NCI-H2107 treated with DMSO at 0.1 percent for 48 hours (cell line): ENCODE measurements at regions not wholly inside any gene's neighbourhood (a gene's known extent, or its start where the extent isn't known, plus 50 kb on each side); places are given as distances from the start of the nearest gene placed in this dataset.
"Not testable (repeated sequence)": the region's sequence is repeated elsewhere in the genome, so short reads cannot be mapped to it uniquely, and the experiment has no call there.

Source experiments
- DNase-seq: peaks from one replicate; lab custom pipeline; 2025; ENCODE audit not compliant: unreplicated experiment; lab: John Stamatoyannopoulos, UW

DNA sequence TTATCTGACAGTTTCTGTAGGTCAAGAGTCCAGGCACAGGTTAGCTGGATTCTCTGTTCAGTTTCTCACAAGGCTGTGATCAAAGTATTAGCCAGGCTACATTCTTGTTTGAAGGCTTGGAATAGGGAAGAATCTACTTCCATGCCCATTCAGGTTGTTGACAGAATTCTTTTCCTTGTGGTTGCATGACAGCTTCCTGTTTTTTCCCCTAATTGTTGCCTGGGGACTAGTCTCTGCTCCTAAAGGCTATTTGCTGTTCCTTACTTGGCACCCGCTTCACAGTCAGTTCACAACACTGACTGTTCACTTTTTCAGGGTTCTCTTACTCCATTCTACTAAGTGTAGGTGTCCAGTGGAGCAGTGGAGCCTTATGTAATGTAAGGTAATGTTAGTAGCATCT lies 115.4 kb upstream of the GBE1 start:
- no peak for DNase-seq

DNA sequence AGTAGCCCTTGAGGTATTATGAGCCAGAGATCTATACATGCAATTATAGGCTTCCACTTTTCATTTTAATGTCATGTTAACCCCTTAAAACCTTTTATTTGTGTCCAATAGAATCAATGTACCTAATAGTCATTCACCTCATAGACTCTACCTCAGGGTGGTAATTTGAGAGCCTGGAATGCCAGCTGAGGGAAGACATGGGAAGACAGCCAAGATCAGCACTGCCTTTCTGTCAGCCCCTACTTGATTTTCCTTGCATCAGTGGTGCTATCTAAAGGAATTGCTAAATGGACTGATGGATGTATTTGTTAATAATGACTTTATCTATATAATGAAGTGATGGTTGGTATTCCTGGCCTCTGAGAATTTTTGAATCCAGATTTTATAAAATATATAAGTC lies 113.3 kb upstream of the GBE1 start:
- no peak for DNase-seq

DNA sequence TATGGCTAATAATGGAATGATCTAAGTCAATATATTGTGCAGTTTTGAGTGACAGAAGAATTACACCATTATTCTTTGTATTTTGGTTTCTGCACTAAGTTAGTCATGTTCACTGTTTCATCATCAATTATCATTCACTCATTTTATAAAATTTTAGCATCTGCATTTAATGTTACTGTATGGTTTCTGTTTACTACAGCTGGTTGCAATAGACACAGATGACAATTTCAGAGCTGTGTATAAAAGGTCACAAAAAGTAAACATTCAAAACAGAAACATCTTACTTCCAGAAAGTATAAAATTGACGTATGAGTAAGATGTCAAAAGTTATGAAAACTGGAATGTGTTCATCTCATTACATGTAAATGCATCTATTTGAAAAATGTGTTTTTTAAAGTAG lies 111.1 kb upstream of the GBE1 start:
- no peak for DNase-seq

DNA sequence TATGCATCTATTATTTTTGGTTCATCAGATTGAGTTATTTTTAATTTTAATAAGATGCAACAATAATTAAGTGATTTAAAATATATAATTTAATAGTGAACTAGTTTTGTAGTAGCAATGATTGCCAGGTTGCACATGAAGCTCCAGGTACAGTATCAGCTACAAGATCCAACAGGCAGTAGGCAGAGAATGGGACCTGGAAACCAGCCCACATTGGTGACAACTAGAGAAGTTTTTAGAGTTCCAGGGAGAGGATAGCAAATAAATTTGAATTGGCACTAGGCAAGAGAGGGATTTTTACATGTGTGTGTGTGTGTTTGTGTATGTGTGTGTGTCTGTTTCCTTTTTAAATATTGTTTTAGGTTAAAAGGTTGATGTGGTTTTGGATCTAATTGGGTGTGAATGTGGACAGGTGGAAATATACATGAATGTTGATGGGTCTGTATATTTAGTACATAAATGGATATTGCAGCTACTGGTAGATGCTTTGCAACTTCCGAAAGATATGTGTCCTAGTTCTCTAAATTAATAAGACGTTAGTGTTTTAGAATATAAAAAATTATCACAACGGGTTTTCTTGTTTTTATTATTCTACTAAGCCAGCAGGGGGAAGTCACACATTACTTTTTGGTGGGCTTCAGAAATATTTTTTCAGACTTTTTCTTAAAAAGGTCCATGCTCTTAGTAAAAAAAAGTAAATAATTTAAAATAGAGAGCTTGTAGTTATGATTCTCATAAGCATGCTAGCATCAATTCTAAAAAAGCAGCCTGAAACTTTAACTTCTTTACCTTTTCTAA lies 110.1 kb upstream of the GBE1 start:
- DNase-seq: peak; percentile 10

- DNase-seq: no peak
These were observed 107.9 kb upstream of the GBE1 start for GRCh38 chr3:81869382-81869781.

- no peak for DNase-seq
These were observed 107.2 kb upstream of the GBE1 start for GRCh38 chr3:81868597-81868996.

DNA sequence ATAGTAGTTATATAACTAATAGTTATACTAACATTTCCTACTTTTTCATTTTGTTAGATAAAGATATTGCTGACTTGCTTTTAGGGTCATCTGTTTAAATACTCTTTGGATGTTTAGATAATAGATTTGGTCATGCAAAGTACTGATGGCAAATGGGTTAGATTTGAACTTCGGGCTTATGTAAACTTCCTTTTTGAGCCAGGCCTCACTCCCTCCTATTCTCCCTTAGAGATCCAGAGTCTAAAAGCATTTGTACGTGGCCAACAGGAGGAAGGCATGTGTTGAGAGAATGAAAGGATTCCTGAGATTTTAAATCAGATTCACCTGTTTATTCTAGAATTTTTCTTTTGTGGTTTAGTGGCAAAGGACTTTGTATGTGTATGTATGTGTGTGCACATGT lies 106.4 kb upstream of the GBE1 start:
- DNase-seq: no peak

- not testable (repeated sequence) for DNase-seq
These were observed 103.7 kb upstream of the GBE1 start for GRCh38 chr3:81865164-81865563.

- DNase-seq: no peak
These were observed 102.8 kb upstream of the GBE1 start for GRCh38 chr3:81864272-81864671.

DNA sequence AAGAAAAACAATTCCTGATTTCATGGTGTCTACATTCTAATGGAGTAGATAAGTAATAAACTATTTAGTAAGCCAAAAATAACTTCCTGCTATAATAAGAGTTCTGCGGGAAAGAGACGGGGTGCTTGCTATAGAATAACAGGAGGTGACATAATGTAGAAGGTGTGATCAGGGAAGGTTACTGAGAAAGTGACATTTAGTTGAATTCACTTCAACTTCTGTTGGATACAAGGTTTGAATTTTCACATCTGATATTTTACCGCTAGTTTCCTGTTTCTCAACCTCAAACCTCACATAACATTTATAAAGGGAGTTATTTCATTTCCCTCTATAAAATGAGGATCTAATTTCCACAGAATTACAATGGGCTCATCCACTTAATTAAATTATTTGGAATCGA lies 102.3 kb upstream of the GBE1 start:
- DNase-seq: no peak

DNA sequence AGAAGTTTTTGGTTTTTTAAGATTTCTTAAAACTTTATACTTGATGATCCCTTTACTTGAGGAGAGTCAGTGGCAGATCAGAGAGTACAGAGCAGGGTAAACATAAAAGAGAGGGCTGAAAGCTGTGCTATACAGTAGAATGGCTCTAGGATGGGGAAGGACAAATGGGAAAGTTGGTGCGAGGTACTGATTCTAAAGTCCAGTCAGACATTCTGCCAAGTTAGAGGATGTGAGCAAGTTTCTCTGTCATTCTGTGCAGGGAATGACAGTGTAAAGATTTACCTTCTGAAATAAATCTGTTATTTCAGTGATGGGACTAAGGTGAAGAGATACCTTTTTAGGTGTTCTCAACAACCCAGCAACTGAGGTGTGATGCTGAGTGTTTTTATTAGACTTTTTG lies 100.1 kb upstream of the GBE1 start:
- no peak for DNase-seq

DNA sequence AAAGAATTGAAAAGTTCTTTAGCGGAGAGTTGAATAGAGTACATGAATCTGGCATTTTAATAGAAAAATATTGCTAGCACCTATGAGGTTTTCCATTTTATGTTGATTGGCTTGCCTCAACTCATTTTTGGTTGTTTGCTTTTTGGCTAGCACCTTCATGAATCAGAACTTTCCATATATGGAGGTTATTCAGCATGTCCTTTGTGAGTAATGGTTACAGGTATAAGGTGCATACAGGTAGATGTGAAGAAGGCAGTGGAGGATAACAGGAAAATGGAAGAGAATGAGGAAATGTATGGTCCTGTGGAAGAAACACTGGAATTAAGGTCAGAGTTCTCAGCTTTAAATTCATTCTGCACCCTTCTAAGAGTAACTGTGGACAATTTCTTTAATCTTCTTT lies 98.1 kb upstream of the GBE1 start:
- no peak for DNase-seq

GRCh38 chr3:81853431-81853830 lies 92.0 kb upstream of the GBE1 start:
- no peak for DNase-seq

DNA sequence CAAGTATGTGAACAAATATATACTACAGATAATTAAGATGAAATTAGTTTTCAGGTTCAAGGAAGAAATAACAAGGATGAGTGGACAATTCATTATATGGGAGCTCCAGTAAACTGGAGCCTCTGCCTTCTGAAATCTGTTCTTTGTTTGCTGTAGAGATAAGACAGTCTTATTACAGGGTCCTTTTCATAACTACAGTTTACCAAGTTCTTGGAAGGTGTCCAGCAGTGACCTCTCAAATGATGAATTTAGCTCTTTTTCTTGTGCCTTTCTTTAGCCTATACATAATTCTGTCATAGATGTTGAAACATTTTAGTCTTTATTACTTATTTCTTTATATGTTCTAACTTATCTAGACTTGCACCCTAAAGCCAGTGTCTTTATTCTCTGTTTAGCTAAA lies 89.7 kb upstream of the GBE1 start:
- no peak for DNase-seq

DNA sequence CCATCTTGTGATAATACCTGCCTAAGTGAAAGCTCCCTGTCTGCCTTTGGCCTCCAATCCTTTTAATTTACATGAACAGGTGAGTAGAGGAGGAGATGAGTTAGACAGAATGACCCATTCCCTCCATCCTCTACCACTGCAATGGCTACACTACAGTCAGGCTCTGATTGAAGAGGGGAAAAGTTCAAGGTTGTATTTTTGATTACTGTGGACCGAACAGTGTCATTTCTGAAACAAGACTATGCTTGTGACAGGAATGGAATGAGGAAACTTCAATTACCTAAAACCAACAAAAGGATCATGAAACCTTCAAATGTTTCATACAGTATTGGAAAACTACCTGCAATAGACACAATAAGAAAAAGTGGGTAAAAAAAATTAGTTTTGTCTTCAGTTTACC lies 85.5 kb upstream of the GBE1 start:
- DNase-seq: no peak

- no peak for DNase-seq
These were observed 80.1 kb upstream of the GBE1 start for GRCh38 chr3:81841540-81841939.

DNA sequence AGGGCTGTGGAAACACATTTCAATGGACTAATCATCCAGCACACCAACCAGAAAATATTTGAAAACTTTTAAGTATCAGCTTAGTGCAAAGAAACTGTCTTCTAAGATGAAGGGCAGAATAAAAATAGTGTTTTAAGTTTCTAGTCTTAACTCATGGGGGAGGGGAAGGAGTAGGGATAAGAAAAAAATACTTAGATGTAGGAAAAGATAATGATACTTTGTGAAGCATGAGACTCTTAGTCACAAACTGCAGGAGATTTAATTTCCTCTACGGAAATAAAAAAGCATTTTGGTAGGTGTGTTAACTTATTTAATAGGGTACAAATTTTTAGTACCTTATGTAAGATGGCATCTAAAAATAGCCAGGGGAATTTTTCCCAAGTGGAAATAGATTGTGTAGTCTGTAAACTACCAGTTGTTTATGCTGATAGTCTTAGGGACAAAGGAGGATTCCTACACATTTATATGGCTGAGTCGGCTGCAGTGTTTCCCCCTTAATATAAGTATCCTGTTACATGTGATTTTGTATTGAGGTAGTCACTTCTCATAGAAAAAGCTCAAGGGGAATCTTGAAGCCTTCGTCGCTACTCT lies 78.2 kb upstream of the GBE1 start:
- DNase-seq: no peak

- DNase-seq: no peak
These were observed 77.0 kb upstream of the GBE1 start for GRCh38 chr3:81838457-81838856.

GRCh38 chr3:81837071-81837593 lies 75.7 kb upstream of the GBE1 start:
- no peak for DNase-seq

DNA sequence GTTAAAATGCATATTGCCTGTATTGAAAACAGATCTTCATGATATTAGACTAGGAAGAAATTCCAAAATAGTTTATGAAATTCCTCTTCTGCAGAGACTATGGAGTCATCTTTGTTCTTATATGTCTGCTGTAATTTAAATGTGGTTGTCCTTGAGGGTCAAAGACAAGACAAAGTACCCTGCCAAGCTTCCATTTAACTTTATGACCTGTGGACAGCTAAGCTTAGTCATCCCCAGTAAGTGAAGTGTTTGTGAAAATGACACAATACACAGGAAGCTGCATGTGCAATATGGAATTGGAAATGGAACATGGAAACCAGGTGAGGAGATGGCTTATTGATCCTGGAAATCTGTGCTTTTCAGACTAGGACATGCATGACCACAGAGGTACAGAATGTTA lies 68.5 kb upstream of the GBE1 start:
- DNase-seq: no peak

DNA sequence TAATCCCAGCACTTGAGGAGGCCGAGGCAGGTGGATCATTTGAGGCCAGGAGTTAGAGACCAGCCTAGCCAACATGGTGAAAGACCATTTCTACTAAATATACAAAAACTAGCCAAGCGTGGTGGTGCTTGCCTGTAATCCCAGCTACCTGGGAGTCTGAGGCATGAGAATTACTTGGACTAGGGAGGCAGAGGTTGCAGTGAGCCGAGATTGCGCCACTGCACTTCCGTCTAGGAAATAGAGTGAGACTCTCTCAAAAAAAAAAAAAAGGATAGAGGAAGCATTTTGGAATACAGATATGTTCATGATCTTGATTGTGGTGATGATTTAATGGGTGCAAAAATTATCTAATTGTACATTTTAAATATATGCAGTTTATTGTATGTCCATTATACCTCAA lies 67.8 kb upstream of the GBE1 start:
- not testable (repeated sequence) for DNase-seq

DNA sequence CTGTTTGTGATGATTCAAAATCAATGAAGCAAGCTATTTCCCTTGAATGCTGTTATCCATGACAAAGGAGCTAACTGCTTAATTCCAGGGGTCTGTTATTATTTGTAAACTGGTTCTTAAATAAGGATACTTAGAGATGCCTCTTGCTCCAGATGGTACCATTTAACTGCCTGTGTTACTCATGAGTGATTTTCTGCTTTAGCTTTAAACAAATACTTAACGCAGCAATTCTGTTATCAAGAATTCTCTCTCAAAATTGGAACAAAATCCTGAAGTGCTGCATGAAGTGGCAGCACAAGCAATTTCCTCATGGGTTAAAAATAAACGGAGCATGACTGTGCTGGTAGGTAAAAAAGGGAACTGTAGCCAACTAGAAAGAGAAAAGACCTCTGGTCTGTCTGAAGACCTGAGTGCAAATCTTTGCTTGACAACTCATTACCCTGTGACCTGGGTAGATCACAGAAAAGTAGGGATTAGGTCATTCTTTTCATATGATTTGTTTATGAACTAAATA lies 62.5 kb upstream of the GBE1 start:
- peak; percentile 76 for DNase-seq

GRCh38 chr3:81823086-81823485 lies 61.6 kb upstream of the GBE1 start:
- DNase-seq: no peak
